GM10266 (cell line): ENCODE measurements at regions not wholly inside any gene's neighbourhood (a gene's known extent, or its start where the extent isn't known, plus 50 kb on each side); places are given as distances from the start of the nearest gene placed in this dataset.
"Not testable (repeated sequence)": the region's sequence is repeated elsewhere in the genome, so short reads cannot be mapped to it uniquely, and the experiment has no call there.

Experiments used
- DNase-seq: peaks from one replicate; pipeline ENCODE4 v3.0.0; 2012; ENCODE audit errors: extremely low spot score
- TF ChIP-seq, protein P1 (sequence below): IDR thresholded peaks from 2 replicates; pipeline ENCODE4 v1.5.1; 2012; ENCODE audit warnings: mild to moderate bottlenecking, low read depth; ENCODE audit not compliant: control insufficient read depth, insufficient read depth; ENCODE audit errors: missing control alignments

GRCh38 chr10:29702273-29703164 is 67.7 kb upstream of the SVIL start:
- no peak for DNase-seq
- TF ChIP-seq, protein P1, sequence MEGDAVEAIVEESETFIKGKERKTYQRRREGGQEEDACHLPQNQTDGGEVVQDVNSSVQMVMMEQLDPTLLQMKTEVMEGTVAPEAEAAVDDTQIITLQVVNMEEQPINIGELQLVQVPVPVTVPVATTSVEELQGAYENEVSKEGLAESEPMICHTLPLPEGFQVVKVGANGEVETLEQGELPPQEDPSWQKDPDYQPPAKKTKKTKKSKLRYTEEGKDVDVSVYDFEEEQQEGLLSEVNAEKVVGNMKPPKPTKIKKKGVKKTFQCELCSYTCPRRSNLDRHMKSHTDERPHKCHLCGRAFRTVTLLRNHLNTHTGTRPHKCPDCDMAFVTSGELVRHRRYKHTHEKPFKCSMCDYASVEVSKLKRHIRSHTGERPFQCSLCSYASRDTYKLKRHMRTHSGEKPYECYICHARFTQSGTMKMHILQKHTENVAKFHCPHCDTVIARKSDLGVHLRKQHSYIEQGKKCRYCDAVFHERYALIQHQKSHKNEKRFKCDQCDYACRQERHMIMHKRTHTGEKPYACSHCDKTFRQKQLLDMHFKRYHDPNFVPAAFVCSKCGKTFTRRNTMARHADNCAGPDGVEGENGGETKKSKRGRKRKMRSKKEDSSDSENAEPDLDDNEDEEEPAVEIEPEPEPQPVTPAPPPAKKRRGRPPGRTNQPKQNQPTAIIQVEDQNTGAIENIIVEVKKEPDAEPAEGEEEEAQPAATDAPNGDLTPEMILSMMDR = no peak

DNA sequence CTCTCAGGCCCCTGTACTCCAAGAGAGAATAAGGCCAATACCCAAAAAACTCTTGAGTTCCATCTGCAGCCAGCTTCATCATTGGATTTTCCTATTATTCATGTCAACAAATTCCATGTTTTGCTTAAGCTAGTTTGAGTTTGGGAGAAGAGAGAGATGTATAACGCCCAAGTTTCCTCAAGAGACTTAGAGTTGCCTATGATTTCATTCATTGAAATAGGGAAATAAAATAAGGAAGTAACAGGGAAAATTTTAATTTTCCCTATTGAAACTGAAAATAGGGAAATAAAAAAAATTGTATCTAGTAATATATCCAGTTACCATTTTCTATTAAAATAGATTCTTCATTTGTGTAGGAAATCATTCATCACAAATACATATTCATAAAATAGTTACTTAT is 66.5 kb upstream of the SVIL start:
- TF ChIP-seq, protein P1 = no peak
- DNase-seq = no peak

DNA sequence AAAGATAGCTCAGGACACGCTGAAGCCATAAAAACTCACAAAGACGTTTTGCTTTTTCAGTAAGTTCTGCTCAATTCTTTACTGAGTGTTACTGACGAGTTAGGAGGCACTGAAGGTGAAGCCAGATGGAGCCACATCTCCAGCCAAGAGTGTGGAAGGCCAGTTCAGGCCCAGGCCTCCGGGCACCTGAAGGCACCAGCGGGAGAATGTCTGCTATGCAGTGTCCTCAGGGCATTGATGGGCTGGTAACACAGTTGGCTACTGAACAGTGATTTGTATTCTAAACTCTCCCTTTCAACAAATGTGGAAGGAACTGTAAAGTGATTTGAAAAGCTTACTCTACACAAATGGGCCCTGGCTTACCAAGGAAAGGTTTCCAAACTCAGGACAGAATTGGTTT is 64.8 kb upstream of the SVIL start:
- DNase-seq = no peak
- TF ChIP-seq, protein P1 = no peak

- TF ChIP-seq, protein P1 = no peak
- DNase-seq = no peak
Measured at GRCh38 chr10:29698773-29699490, 64.2 kb upstream of the SVIL start.

DNA sequence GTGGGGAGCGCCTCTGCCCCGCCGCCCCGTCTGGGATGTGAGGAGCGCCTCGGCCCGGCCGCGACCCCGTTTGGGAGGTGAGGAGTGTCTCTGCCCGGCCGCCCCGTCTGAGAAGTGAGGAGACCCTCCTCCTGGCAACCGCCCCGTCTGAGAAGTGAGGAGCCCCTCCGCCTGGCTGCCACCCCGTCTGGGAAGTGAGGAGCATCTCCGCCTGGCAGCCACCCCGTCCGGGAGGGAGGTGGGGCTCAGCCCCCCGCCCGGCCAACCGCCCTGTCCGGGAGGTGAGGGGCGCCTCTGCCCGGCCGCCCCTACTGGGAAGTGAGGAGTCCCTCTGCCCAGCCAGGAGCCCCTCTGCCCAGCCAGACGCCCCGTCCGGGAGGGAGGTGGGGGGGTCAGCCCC is 61.8 kb upstream of the SVIL start:
- DNase-seq = not testable (repeated sequence)

GRCh38 chr10:29694121-29694520 is 59.4 kb upstream of the SVIL start:
- TF ChIP-seq, protein P1 = no peak
- DNase-seq = no peak

DNA sequence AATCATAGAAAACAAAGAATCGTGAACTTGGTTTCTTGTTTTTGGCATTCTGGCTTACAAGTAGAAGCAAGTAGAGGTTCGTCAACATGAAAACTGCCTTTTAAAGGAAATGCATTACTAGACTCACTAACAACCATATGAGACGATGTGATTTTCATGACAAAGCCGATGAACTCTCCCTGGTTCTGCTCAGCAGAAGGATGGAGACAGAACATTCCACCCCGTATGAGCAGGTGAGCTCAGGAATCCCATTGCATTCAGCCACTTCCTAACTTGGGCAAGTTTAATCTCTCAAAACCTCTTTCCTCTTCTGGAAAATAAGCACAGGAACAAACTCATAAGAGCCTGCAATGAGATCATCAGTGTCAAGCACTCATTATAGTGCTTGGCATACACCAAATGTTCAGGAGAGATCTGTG is 57.4 kb upstream of the SVIL start:
- TF ChIP-seq, protein P1 = no peak
- DNase-seq = no peak
